ENCODE measurements at regions not wholly inside any gene's neighbourhood (a gene's known extent, or its start where the extent isn't known, plus 50 kb on each side); places are given as distances from the start of the nearest gene placed in this dataset.

DNA sequence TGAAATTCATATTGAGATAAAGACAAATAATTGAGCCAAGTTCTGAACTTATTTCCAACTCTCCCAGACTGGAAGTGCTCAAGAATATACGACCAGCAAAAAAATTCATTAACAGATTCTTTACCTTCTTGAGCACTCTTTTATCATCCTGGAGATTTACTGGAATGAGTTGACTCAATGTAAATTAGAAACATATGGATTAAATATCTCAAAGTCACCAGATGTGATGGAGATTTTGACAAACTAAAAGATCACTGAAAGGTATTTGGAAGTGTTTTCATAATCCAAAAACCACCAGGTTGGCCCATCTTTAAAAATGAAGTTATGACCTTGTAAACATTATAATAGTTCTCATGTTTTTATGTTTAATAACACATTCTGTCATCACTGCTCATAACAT, 433.2 kb upstream of the RASGRP1 start:
- no peak overlapping the region for H3K9ac ChIP-seq (replicated peaks in 1 of 4; ENCODE audit: extremely low read depth in 1 of 4, low read depth in 3 of 4, low read length in 3 of 4)
- H2BK5ac ChIP-seq (ENCODE audit: low read depth, low read length) = no peak overlapping the region
- no peak overlapping the region for H2AFZ ChIP-seq (ENCODE audit: low read length)
- WGBS, 2 experiments (ENCODE audit: extremely low coverage in 1 of 2, insufficient coverage in 1 of 2, insufficient read length in 1 of 2, insufficient replicate concordance in 2 of 2, low coverage in 1 of 2, low lambda C conversion rate in 2 of 2, missing lambda C conversion rate in 1 of 2) = 91% methylated on average over 1 of the region's 1 CpG; no CpG with 5 or more reads in 1 of the 2 experiments
- no peak overlapping the region for H3K14ac ChIP-seq (ENCODE audit: insufficient read length)
- no peak overlapping the region for H3K18ac ChIP-seq (ENCODE audit: extremely low read depth, low read length)
- no peaks in the 10 kb centered on the region for H3K79me2 ChIP-seq (ENCODE audit: control insufficient read depth in 1 of 2, insufficient read depth in 2 of 2, low read length in 2 of 2)
- H2BK15ac ChIP-seq (ENCODE audit: low read length) = no peak overlapping the region
- H2BK120ac ChIP-seq (replicated peaks; ENCODE audit: low read depth, low read length) = no peak overlapping the region
- no peaks in the 10 kb centered on the region for H3K9me3 ChIP-seq (ENCODE audit: insufficient read depth in 2 of 2, low read depth in 1 of 2, low read length in 1 of 2)
- POLR2A ChIA-PET (ENCODE audit: partially characterized antibody) = no interaction called here
- H3K23ac ChIP-seq (ENCODE audit: insufficient read length) = no peak overlapping the region
- no peaks in the 10 kb centered on the region for H3K36me3 ChIP-seq (ENCODE audit: control insufficient read depth in 2 of 4, insufficient read depth in 4 of 4, low read length in 3 of 4)
- no peaks in the 10 kb centered on the region for H3K4me1 ChIP-seq (replicated peaks in 1 of 4; ENCODE audit: control insufficient read depth in 3 of 4, insufficient read depth in 4 of 4, low read length in 3 of 4)
- no peak overlapping the region for H2BK12ac ChIP-seq (ENCODE audit: low read depth, low read length)
- FAIRE-seq = no peak
- H4K8ac ChIP-seq (ENCODE audit: extremely low read depth, insufficient read depth, low read length) = no peak overlapping the region
- no peak overlapping the region for H3K56ac ChIP-seq (replicated peaks; ENCODE audit: insufficient read length, low read depth, low read length)
- H3K4ac ChIP-seq (replicated peaks; ENCODE audit: insufficient read length, low read depth, low read length) = no peak overlapping the region
- TF ChIP-seq KDM4A (IDR thresholded peaks at IDR 0.05; ENCODE audit: low read depth, low read length, severe bottlenecking) = no peak
- H3K79me1 ChIP-seq (ENCODE audit: low read depth, low read length) = no peaks in the 10 kb centered on the region
- no peak overlapping the region for H2AK5ac ChIP-seq (ENCODE audit: low read depth, low read length)
- no peak overlapping the region for H4K5ac ChIP-seq (ENCODE audit: insufficient read length, low read depth, low read length)
- no peak for DNase-seq (ENCODE audit: low read depth in 1 of 2, low spot score in 2 of 2)
- no peak overlapping the region for H2BK20ac ChIP-seq (ENCODE audit: low read length)
- no peaks in the 10 kb centered on the region for H4K20me1 ChIP-seq (replicated peaks in 1 of 2; ENCODE audit: control insufficient read depth in 1 of 2, insufficient read depth in 2 of 2, low read length in 2 of 2)
- H3K4me3 ChIP-seq (ENCODE audit: extremely low read depth in 1 of 4, insufficient read depth in 2 of 4, low read depth in 3 of 4, low read length in 4 of 4) = no peak overlapping the region
- no peaks in the 10 kb centered on the region for H3K23me2 ChIP-seq (ENCODE audit: low read depth, low read length)
- H3K27ac ChIP-seq (ENCODE audit: low read depth, low read length) = no peak overlapping the region
- no peaks in the 10 kb centered on the region for H3K27me3 ChIP-seq (replicated peaks in 1 of 4; ENCODE audit: control insufficient read depth in 3 of 4, extremely low read depth in 1 of 4, insufficient read depth in 3 of 4, low read length in 3 of 4)
- no peak overlapping the region for H3K4me2 ChIP-seq (ENCODE audit: insufficient read depth in 1 of 2, low read depth in 2 of 2, low read length in 2 of 2)
- no peak overlapping the region for H4K91ac ChIP-seq (replicated peaks; ENCODE audit: insufficient read length, low read length)
- CTCF ChIA-PET (ENCODE audit: partially characterized antibody) = interaction anchor here (2.4 kb wide), 1 partner anchor 19 kb away, joined by 5 read pairs; no protein-coding TSS in a partner anchor
